ENCODE measurements at regions not wholly inside any gene's neighbourhood (a gene's known extent, or its start where the extent isn't known, plus 50 kb on each side); places are given as distances from the start of the nearest gene placed in this dataset.

GRCh38 chr7:39845006-39845405 is 105.0 kb upstream of the CDK13 start:
- no peak for TF ChIP-seq SIX5 (IDR thresholded peaks at IDR 0.05; ENCODE audit: borderline replicate concordance in 1 of 2, insufficient read depth in 1 of 2, low read depth in 1 of 2, low read length in 2 of 2)
- TF ChIP-seq TSHZ1 (CRISPR knock-in tag; IDR thresholded peaks at IDR 0.05) = no peak
- no peak for TF ChIP-seq ESRRA (IDR thresholded peaks at IDR 0.05; ENCODE audit: borderline replicate concordance, low read depth)
- no peak for TF ChIP-seq POLR2G (IDR thresholded peaks at IDR 0.05; ENCODE audit: low read depth, low read length)
- TF ChIP-seq EP300 (IDR thresholded peaks at IDR 0.05; ENCODE audit: low read length) = no peak
- TF ChIP-seq PBX2 (CRISPR knock-in tag; IDR thresholded peaks at IDR 0.05; ENCODE audit: low read depth) = no peak
- no peak for TF ChIP-seq PBX2 (tag; conservative IDR thresholded peaks at IDR 0.05; ENCODE audit: low read depth)
- TF ChIP-seq NCOA1 (IDR thresholded peaks at IDR 0.05; ENCODE audit: low read depth) = no peak

Measured in K562 (cell line).